CD4-positive, alpha-beta T cell treated with Interleukin-4 for 4 hours (primary cell): ENCODE measurements at regions not wholly inside any gene's neighbourhood (a gene's known extent, or its start where the extent isn't known, plus 50 kb on each side); places are given as distances from the start of the nearest gene placed in this dataset.
"Not testable (repeated sequence)": the region's sequence is repeated elsewhere in the genome, so short reads cannot be mapped to it uniquely, and the experiment has no call there.

Experiments
- DNase-seq: peaks from one replicate; pipeline ENCODE4 v3.0.0-alpha.2; 2020

DNA sequence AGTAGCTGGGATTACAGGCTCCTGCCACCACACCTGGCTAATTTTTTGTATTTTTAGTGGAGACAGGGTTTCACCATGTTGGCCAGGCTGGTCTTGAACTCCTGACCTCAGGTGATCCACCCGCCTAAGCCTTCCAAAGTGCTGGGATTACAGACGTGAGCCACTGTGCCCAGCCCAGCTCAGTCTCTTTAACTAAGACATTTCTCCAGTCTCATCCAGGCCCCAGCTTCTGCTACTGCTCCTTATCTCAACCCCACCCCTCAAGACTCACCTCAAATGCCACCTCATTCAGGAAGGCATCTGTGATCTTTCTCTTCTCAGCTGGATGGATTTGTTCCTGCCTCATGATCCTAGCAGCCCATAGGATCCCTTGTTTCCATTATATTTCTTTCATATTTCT lies 85.9 kb upstream of the GRAMD1B start:
- DNase-seq: not testable (repeated sequence)

DNA sequence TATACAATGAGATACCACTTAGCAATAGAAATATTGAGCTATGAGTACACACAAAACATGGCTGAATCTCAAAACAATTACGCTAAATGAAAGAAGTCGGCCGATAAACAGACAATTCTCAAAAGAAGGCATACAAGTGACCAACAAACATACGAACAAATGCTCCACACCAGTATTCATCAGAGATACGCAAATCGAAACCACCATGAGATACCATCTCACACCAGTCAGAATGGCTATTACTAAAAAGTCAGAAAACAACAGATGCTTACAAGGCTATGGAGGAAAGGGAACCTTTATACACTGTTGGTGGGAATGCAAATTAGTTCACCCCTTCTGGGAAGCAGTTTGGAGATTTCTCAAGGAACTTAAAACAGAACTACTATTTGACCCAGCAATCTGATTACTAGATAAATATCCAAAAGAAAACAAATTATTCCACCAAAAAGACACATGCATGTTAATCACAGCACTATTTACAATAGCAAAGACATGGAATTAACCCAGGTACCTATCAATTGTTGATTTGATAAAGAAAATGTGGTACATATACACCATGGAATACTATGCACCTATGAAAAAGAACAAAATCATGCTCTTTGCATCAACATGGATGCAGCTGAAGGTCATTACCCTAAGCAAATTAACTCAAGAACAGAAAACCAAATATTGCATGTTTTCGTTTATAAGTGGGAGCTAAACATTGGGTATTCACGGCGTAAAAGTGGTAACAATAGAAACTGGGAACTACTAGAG lies 90.9 kb upstream of the GRAMD1B start:
- no peak for DNase-seq

DNA sequence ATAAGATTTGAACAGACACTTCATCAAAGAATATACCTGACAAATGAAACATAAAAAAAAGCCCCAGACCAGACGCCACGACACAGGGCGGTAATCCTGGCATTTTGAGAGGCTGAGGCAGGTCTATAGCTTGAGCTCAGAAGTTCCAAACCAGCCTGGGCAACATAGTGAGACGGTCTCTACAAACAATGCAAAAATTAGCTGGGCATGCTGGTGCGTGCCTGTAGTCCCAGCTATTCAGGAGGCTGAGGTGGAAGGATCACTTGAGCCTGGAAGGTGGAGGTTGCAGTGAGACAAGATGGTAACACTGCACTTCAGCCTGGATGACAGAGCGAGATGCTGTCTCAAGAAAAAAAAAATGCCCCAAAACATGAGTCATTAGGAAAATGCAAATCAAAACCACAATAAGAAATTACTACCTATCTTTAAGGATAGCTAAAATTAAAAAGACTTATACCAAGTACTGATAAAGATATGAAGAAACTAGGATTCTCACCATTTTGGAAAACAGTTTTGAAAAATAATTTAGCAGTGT lies 91.7 kb upstream of the GRAMD1B start:
- DNase-seq: no peak

DNA sequence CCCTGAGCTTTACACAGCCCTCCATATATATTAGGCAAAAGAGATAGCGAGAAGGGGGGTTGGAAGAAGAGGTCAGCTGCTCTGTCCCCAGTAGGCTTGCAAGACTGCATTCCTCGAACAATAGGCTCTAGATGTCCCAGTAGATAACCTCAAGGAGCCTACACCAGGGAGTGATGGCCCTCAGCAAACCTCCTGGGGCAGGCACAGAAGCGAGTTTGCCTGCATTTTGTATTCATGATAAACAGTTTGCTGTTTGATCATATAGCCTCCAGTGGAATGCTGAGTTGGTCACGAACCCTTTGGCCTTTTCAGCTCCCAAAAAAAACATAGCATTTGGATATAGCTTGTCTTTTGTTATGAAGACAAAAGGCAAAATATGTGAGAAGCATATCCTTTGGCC lies 95.1 kb upstream of the GRAMD1B start:
- DNase-seq: no peak

DNA sequence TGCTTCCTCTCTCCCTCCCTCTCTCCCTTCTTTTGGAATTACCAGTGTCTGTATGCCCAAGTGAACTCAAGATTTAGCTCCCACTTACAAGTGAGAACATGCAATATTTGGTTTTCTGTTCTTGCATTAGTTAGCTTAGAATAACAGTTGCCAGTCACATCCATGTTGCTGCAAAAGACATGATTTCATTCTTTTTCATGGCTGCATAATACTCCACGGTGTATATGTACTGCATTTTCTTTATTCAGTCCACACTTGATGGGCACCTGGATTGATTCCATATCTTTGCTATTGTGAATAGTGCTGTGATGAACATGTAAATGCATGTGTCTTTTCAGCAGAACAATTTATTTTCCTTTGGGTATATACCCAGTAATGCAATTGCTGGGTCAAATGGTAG lies 97.5 kb upstream of the GRAMD1B start:
- not testable (repeated sequence) for DNase-seq

DNA sequence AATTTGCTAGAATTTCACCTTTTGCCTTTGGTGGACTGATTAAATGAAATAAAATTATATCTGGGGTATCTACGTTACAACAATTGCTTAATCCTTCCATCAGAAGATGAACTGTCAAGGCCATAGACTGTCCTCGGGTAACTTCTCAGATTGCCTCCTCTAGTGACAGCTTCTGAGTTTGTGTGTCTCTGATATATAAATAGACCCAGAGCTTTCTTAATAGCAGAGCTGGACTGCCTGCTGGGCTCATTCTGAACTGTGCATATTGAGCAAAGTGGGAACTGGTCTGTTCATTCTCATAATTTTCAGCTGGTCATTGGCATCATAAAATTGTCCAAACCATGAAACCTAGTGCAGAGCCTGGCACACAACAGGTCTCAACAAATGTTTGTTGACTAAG lies 99.1 kb upstream of the GRAMD1B start:
- no peak for DNase-seq

DNA sequence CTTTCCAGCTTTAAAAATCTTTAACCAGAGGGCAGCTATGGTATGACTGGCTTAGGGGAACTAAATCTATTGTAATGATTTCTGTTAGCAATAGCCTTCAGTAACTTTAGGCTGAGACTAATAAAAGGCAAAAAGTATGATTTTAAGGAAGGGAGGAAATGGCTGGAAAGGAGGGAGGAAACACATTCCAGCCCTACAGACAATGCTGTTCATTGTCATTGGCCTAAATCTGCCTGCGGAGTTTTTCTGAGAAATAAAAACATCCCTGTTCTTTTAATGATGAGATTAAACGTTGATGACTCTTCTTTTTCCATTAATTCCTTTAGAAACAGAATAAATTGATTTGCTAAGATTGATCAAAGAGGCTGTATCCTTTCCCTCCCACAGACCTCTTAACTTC lies 99.6 kb upstream of the GRAMD1B start:
- no peak for DNase-seq

DNA sequence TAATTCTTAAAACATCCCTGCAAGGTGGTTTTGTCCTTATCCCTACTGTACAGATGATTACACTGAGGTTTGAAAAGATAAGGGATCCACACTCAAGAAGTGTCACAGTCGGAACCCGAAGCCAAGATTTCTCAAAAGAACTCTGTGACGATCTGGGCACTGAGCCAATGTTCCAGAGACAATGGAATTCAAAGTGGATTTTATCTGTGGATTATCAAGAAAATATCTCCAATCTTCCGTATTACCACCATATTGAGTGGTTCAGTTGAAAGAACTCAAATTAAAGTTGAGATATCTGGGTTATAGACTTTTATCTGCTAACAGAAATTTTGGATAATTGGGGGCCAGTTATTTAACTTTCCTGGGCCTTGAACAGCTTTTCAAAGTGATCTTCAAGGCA lies 100.0 kb upstream of the GRAMD1B start:
- DNase-seq: no peak

DNA sequence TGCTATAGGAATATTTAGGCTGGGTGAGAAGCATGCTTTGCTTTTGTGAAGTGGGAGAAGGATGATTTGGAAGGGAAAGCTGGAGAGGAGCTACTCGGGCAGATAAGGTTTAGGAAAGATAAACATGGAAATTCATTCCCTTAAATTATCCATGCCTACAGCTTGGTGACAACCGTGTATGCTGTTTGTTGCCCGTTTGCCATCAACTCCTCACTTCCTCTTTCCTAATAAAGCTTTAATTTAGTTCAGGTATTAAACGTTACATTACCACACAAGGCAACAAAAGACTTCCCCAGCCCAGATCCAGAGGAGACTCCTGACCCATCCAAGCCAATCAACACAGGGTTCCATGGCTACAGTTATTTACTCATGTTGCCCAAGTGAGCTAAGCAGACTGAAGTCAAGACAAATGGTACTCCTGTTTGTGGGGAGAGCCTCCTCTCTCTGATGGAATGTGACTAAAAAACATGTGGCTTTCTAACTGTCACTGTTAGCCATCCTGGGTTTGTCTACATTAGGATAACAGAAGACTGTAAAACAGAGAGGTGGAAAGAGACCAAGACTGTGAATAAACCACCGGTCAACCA lies 101.7 kb upstream of the GRAMD1B start:
- no peak for DNase-seq

DNA sequence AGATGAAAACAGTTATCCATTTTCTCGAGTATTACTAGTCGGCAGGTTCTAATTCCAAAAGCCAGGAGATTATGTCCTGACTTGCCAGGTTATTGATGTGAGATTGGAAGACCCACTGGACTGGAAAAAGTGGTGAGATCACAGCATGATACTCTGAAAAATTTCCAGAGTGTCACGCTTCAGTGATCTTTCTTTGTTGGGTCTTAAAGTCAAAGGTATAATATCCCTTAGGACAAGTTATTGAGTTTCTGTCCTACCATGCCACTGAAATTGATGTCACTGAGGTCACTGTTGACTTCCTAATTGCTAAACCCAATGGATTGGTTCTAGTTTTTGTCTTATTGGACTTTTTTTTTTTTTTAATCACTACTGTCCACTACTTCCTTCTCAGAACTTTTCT lies 104.5 kb upstream of the GRAMD1B start:
- DNase-seq: no peak

DNA sequence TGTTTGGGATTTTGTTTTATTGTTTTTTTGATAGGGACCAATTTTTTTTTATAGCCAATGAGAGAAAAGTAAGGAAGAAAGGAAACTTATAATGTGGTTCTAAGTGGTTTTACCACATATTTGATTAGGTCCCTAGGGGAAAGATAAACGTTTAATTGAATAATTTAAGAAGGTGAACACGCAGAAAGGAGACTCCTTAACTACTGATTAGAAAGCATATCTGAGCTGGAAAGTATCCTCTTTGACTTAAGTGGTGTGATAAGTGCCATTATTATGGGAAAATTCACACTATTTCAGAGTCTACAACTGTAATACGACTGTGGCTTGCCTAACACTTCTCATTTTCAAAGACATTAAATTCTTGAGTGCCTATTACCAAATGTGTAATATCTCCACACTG lies 106.5 kb upstream of the GRAMD1B start:
- DNase-seq: no peak

DNA sequence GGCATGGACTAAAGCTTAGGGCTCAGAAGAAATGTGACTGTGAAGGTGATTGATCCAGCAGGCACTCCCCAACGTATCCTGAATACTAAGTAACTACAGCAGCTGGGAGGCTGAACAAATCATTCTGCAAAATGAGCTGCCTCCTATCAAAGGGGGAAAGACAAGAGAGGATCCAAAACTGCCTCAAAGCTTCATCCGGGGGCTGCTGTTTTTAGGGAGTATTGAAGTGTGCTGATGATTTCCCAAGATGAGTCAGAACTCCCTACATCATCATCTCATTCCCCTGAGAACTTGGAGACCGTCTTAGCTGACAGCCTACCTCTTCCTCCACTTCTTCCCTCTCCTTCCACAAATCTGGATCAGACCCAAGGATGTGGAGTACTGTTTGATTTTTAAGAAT lies 108.4 kb upstream of the GRAMD1B start:
- DNase-seq: no peak

DNA sequence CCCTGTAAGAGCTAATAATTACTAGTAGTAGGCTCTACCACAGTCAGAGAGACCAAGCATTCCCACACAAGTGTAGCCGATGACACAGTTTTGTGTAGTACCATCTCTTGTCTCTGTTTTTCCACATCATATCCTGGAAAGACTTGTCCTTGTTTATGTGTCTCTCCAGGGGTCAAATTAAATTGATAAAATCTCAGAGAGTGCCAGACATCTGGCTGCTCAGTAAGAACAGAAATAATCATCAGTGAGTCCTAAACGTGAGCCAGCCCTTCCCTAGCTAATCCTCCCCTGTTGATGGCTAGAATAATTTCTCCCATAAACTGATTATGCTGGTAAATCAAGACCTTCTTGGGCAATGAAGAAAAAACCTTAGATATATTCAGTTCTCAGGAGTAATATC lies 111.4 kb upstream of the GRAMD1B start:
- no peak for DNase-seq

DNA sequence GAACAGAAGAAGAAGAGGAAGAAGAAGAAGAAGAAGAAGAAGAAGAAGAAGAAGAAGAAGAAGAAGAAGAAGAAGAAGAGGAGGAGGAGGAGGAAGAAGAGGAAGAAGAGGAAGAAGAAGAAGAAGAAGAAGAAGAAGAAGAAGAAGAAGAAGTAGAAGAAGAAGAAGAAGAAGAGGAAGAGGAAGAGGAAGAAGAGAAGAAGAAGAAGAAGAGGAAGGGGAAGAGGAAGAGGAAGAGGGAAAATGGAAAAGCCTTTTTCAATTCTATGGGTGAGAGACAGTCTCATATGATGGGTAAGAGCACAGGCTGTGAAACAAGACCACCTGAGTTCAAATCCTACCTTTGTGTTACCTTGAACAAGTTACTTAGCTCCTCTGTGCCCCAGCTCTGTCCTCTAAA lies 111.9 kb upstream of the GRAMD1B start:
- DNase-seq: not testable (repeated sequence)

DNA sequence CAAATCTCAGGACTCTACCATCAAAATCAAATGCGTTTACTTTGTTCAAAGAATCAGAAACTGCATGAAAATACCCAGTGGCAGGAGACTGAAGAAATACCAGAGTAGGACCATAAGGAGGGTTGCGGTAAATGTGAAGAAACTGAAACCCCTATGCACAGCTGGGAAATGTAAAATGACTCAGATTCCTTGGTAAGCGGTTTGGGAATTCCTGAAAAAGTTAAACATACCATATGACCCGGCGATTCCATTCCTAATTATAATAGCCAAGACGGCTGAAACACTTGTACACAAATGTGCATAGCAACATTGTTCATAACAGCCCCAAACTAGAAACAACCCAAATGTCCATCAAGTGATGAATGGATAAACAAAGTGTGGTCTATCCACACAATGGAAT lies 114.1 kb upstream of the GRAMD1B start:
- DNase-seq: no peak

DNA sequence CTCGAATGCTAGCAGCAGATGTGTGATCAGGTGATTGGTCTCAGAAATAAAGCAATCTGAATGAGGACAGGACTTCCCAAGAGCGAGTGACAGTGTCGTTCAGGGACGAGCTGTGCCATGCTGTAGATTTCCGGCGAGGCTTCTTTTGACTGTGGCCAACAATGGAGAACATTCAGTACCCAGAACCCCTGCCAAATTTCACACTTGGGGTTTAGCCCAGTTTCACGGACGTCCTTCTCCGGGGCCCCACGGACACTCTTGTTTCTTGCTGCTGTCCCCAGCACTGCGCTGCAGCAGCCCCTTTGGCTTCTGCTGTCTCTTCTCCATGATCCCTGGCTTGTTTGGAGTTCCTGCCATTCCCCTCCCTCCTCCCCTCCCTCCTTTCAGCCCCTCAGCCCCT lies 115.1 kb upstream of the GRAMD1B start:
- no peak for DNase-seq

DNA sequence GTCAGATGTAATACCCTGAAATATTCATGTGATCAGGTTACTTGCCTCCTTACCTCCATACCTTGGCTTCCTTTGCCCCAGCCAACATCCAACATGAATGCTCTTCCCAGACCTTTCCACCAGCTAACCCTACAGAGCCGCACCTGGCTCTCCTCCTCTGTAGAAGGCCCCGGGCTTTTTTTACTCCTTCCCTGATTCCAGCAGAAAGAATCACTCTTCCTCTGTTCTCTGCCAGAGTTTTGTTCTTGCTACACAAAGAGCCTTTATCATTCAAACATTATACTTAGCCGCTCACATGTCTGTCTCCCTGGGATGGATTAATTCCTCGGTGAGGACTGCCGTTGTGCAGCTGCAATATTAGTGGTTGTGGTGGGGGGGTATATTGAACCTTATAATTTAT lies 116.8 kb upstream of the GRAMD1B start:
- DNase-seq: no peak

DNA sequence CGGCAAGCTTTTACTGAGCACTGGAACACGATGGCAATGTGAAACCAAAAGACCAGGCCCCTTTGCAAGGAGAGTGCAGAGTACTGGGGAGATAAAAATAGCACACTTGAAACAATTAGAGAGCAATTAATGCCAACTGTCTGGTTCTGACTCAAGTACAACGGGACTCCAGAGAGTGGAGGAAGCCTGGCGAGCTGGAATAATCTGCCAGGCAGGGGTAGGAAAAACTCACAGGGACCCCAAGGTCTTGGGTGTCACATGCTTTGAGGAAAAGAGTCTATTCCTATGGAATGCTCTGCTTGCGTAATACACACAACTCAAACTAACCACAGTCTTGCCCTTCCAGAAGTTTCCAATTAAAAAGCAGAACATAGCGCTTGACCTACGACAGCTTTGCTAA lies 113.0 kb upstream of the CLMP start:
- DNase-seq: no peak

DNA sequence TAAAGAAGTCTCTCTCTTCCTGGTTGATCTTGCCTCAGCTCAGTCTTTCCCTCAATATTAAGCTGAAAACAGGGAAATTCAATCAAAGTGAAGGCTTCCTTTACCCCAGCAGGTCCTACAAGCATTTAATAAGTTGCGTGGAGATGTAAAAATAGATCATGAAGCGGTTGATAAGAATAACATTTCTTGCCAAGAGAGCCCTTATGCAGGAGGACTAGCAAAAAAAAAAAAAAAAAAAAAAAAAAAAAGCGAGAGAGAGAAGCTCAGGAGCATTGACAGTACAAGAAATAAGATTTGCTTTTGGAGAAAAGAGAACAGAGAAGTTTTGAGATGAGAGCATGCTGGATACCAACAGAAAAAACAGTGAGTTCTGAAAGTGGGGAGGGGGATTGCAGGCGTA lies 112.2 kb upstream of the CLMP start:
- DNase-seq: no peak

DNA sequence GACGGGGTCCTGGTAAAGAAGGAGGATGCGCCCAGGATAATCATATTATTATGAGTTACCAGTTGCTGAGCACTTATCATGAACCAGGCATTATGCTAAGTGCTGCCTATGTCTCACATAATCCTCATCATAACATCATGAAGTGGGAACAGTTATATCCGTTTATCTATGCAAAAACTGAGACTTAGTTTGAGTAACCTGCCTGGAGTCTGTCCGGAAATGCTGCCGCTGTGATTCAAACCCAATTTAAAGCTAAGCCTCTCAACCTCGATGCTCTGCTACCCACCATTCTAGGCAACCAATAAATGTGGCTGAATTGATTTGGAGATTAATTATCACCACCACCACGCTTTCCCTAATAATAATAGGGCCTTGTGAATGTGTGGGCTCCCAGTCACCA lies 111.5 kb upstream of the CLMP start:
- DNase-seq: no peak

DNA sequence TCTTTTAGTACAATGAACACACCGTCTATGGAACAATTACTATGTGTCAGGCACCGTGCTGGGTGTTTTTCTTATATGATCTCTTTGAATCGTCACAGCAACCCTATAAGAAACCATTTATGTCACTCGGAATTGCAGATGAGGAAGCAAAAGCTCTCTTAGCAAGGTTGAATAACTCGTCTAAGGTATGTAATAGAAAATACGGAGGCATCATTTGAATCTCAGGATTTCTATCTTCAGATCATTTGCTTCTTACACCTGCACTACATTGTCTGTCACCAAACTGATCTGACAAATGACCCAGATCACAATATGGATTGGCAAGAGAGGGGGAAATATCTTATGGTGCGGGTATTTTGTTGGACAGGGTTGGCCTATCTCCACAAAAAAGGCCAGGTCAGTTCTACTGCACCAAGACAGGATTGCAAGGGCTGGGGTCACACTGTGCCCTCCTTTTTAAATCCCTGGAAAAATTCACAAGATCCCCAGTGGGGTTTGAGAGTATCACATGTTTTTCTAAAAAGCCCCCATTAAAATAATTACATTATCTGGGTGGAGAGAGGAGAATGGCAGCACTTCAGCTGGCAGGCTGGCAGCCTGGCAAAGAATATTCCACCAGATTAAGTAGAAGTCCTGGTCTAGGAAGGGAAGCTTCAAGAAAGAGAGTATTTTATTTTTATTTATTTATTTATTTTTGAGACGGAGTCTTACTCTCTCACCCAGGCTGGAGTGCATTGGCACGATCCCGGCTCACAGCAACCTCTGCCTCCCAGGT lies 110.7 kb upstream of the CLMP start:
- no peak for DNase-seq

DNA sequence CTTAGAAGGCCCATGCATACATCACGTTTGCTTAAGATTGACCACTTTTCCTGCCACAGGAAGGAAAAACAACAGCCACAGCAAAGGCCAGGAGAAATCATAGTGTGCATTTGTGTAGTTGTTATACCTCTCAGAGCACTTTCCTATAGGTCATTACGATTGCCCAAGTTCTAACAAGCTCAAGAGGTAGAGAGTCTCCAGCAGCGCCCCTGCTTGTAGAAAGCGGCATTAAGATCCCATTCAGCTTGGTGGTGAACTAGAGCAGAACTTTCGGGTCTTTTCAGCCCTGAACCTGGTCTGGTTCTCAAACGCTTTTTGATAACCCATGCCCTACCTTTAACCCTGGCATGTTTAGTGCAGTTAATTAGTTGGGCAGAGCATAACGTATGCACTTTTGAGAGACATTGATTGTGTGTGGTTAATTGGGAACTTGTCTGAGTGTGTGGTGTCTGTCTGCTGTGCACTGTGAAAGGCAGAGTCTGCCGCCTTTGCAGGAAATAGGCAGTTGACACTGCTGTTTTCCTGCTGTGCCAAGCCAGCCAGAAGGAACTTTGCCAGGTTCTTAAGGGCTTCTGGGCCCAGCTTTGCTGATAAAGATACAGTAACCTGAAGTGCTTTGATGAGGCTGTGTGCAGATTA lies 109.9 kb upstream of the CLMP start:
- no peak for DNase-seq

DNA sequence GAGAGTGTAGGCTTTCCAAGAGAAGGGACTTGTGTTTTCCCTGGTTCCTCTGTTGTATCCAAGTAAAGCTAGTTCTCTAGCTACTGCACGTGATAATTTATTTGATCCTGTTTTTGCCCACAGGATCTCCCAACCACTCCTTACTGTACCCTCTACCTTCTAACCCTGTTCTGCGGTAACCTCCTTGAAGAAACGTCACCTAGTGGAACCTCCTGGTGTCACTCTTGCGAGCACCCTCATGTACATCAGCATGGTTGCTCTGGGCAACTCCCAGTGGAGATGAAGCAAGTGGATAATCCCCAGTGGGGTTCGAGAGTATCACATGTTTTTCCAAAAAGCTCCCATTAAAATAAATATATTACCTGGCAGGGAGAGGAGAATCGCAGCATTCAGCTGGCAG lies 108.9 kb upstream of the CLMP start:
- DNase-seq: peak; percentile 18
